Right renal cortex interstitium (tissue), 3 donors: ENCODE measurements at regions not wholly inside any gene's neighbourhood (a gene's known extent, or its start where the extent isn't known, plus 50 kb on each side); places are given as distances from the start of the nearest gene placed in this dataset.
A peak's percentile ranks its signal among the peaks of the same experiment; 100 is the strongest.

Source experiments
- DNase-seq, 3 donors: peaks; one replicate each; pipeline ENCODE4 v3.0.0-alpha.2; 2013; ENCODE audit warnings: low read depth in 3 of 3, low spot score in 2 of 3

GRCh38 chr3:56902468-56903160 lies 100.9 kb upstream of the ARHGEF3 start:
- no peak for DNase-seq

- no peak for DNase-seq
Observed at GRCh38 chr3:56900801-56901200, 99.1 kb upstream of the ARHGEF3 start.

- no peak for DNase-seq
Observed at GRCh38 chr3:56899851-56900250, 98.1 kb upstream of the ARHGEF3 start.

GRCh38 chr3:56899078-56899477 lies 97.3 kb upstream of the ARHGEF3 start:
- DNase-seq, result no peak

- no peak for DNase-seq
Observed at GRCh38 chr3:56896357-56896756, 94.6 kb upstream of the ARHGEF3 start.

- no peak for DNase-seq
Observed at GRCh38 chr3:56894881-56895431, 93.2 kb upstream of the ARHGEF3 start.

- no peak for DNase-seq
Observed at GRCh38 chr3:56890448-56891091, 88.8 kb upstream of the ARHGEF3 start.

GRCh38 chr3:56889131-56889530 lies 87.4 kb upstream of the ARHGEF3 start:
- no peak for DNase-seq

GRCh38 chr3:56887402-56888025 lies 85.8 kb upstream of the ARHGEF3 start:
- DNase-seq, result no peak

GRCh38 chr3:56886314-56886713 lies 84.6 kb upstream of the ARHGEF3 start:
- no peak for DNase-seq

GRCh38 chr3:56885879-56886278 lies 84.1 kb upstream of the ARHGEF3 start:
- no peak for DNase-seq

- DNase-seq, result no peak
Observed at GRCh38 chr3:56885453-56885852, 83.7 kb upstream of the ARHGEF3 start.

- DNase-seq, result no peak
Observed at GRCh38 chr3:56884387-56884786, 82.6 kb upstream of the ARHGEF3 start.

- no peak for DNase-seq
Observed at GRCh38 chr3:56883828-56884227, 82.1 kb upstream of the ARHGEF3 start.

GRCh38 chr3:56882896-56883295 lies 81.1 kb upstream of the ARHGEF3 start:
- no peak for DNase-seq

GRCh38 chr3:56881841-56882240 lies 80.1 kb upstream of the ARHGEF3 start:
- no peak for DNase-seq

GRCh38 chr3:56880720-56881575 lies 79.2 kb upstream of the ARHGEF3 start:
- no peak for DNase-seq

- no peak for DNase-seq
Observed at GRCh38 chr3:56879436-56880215, 77.9 kb upstream of the ARHGEF3 start.

- peak in 1 of 3 donors; percentile 37 for DNase-seq
Observed at GRCh38 chr3:56878074-56878473, 76.3 kb upstream of the ARHGEF3 start.

GRCh38 chr3:56876916-56877315 lies 75.2 kb upstream of the ARHGEF3 start:
- no peak for DNase-seq
